ENCODE measurements at regions not wholly inside any gene's neighbourhood (a gene's known extent, or its start where the extent isn't known, plus 50 kb on each side); places are given as distances from the start of the nearest gene placed in this dataset.
"Not testable (repeated sequence)": the region's sequence is repeated elsewhere in the genome, so short reads cannot be mapped to it uniquely, and the experiment has no call there.

- 80% methylated on average over 4 of the region's 4 CpGs for WGBS
- Histone ChIP-seq H3K27ac (ENCODE audit: low read depth in 1 of 2, low read length in 2 of 2) (no peak overlapping the region), H3K36me3 (ENCODE audit: control insufficient read depth in 4 of 4, insufficient read depth in 3 of 4, low read depth in 1 of 4, low read length in 3 of 4) (no peaks in the 10 kb centered on the region), H3K4me1 (ENCODE audit: control insufficient read depth in 4 of 4, insufficient read depth in 4 of 4, low read length in 3 of 4) (no peaks in the 10 kb centered on the region), H3K27me3 (ENCODE audit: control insufficient read depth in 4 of 4, insufficient read depth in 4 of 4, low read length in 3 of 4) (no peaks in the 10 kb centered on the region), H3K9ac (ENCODE audit: low read depth in 1 of 2, low read length in 2 of 2) (no peak overlapping the region), H3K9me3 (ENCODE audit: control insufficient read depth in 4 of 4, low read length in 3 of 4) (no peaks in the 10 kb centered on the region), H3K4me3 (ENCODE audit: low read depth in 1 of 3, low read length in 3 of 3) (no peak overlapping the region)
- no peak for TF ChIP-seq REST (IDR thresholded peaks at IDR 0.05)
- TF ChIP-seq, protein P1, sequence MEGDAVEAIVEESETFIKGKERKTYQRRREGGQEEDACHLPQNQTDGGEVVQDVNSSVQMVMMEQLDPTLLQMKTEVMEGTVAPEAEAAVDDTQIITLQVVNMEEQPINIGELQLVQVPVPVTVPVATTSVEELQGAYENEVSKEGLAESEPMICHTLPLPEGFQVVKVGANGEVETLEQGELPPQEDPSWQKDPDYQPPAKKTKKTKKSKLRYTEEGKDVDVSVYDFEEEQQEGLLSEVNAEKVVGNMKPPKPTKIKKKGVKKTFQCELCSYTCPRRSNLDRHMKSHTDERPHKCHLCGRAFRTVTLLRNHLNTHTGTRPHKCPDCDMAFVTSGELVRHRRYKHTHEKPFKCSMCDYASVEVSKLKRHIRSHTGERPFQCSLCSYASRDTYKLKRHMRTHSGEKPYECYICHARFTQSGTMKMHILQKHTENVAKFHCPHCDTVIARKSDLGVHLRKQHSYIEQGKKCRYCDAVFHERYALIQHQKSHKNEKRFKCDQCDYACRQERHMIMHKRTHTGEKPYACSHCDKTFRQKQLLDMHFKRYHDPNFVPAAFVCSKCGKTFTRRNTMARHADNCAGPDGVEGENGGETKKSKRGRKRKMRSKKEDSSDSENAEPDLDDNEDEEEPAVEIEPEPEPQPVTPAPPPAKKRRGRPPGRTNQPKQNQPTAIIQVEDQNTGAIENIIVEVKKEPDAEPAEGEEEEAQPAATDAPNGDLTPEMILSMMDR (IDR thresholded peaks at IDR 0.05; ENCODE audit: low read depth, low read length, missing input control): no peak
- no peak for TF ChIP-seq NR2F2 (IDR thresholded peaks at IDR 0.05)
- no peak for TF ChIP-seq RAD21 (IDR thresholded peaks at IDR 0.05)
- no peak for TF ChIP-seq ATF3 (IDR thresholded peaks at IDR 0.05)
- no peak for TF ChIP-seq JUND (IDR thresholded peaks at IDR 0.05)
- no peak for TF ChIP-seq FOXA2 (IDR thresholded peaks at IDR 0.05)
- TF ChIP-seq MAX (IDR thresholded peaks at IDR 0.05): no peak
- no peak for TF ChIP-seq FOXA1 (IDR thresholded peaks at IDR 0.05)
- no peak for TF ChIP-seq HNF4A (conservative IDR thresholded peaks at IDR 0.05)
- no peak for TF ChIP-seq SP1 (IDR thresholded peaks at IDR 0.05)
- TF ChIP-seq GABPA (IDR thresholded peaks at IDR 0.05 in 1 of 2, conservative IDR thresholded peaks at IDR 0.05 in 1 of 2): no peak
- TF ChIP-seq EGR1 (IDR thresholded peaks at IDR 0.05; ENCODE audit: low read depth in 2 of 2): no peak
- TF ChIP-seq, protein P2, sequence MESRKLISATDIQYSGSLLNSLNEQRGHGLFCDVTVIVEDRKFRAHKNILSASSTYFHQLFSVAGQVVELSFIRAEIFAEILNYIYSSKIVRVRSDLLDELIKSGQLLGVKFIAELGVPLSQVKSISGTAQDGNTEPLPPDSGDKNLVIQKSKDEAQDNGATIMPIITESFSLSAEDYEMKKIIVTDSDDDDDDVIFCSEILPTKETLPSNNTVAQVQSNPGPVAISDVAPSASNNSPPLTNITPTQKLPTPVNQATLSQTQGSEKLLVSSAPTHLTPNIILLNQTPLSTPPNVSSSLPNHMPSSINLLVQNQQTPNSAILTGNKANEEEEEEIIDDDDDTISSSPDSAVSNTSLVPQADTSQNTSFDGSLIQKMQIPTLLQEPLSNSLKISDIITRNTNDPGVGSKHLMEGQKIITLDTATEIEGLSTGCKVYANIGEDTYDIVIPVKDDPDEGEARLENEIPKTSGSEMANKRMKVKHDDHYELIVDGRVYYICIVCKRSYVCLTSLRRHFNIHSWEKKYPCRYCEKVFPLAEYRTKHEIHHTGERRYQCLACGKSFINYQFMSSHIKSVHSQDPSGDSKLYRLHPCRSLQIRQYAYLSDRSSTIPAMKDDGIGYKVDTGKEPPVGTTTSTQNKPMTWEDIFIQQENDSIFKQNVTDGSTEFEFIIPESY (IDR thresholded peaks at IDR 0.05): no peak
- no peak for TF ChIP-seq YY1 (IDR thresholded peaks at IDR 0.05)
- TF ChIP-seq RXRA (IDR thresholded peaks at IDR 0.05): no peak
- DNase-seq (ENCODE audit: low spot score): no peak
Observed at GRCh38 chr9:104389341-104389740, 114.7 kb upstream of the OR13F1 start.

GRCh38 chr9:104394901-104395300 lies 109.2 kb upstream of the OR13F1 start:
- not testable (repeated sequence) for H3K27me3 ChIP-seq (ENCODE audit: control insufficient read depth in 4 of 4, insufficient read depth in 4 of 4, low read length in 3 of 4); H3K27ac ChIP-seq (ENCODE audit: low read depth in 1 of 2, low read length in 2 of 2)

More at GRCh38 chr9:104394901-104395300, 109.2 kb upstream of the OR13F1 start:
- not testable (repeated sequence) for H3K4me1 ChIP-seq (ENCODE audit: control insufficient read depth in 4 of 4, insufficient read depth in 4 of 4, low read length in 3 of 4); H3K4me3 ChIP-seq (ENCODE audit: low read depth in 1 of 3, low read length in 3 of 3); DNase-seq (ENCODE audit: low spot score); H3K9ac ChIP-seq (ENCODE audit: low read depth in 1 of 2, low read length in 2 of 2); H3K36me3 ChIP-seq (ENCODE audit: control insufficient read depth in 4 of 4, insufficient read depth in 3 of 4, low read depth in 1 of 4, low read length in 3 of 4); H3K9me3 ChIP-seq (ENCODE audit: control insufficient read depth in 4 of 4, low read length in 3 of 4)
- 65% methylated on average over 10 of the region's 10 CpGs for WGBS

All from liver (tissue), 8 donors.